Tibial nerve (tissue), 4 donors: ENCODE measurements at regions not wholly inside any gene's neighbourhood (a gene's known extent, or its start where the extent isn't known, plus 50 kb on each side); places are given as distances from the start of the nearest gene placed in this dataset.

Experiments used
- EP300 ChIP-seq, 2 donors: sonication (generic); formaldehyde crosslinking; IDR thresholded peaks; one replicate each; pipeline ENCODE4 v1.6.1; 2017; ENCODE audit warnings: antibody characterized with exemption in 2 of 2, mild to moderate bottlenecking in 1 of 2
- POLR2A ChIP-seq, 2 donors: fragments of 450-650 bp; IDR thresholded peaks; one replicate each; pipeline ENCODE4 v1.6.1; 2017; ENCODE audit warnings: antibody characterized with exemption in 2 of 2, mild to moderate bottlenecking in 2 of 2, moderate library complexity in 2 of 2
- TF ChIP-seq, protein P1 (sequence below), 5 experiments: fragments of 200-600 bp in 3 of 5; fragments of 450-650 bp in 2 of 5; sonication (generic) in 3 of 5; IDR thresholded peaks; one replicate each; pipeline ENCODE4 v1.5.1; 2016 to 2019; ENCODE audit warnings: antibody characterized with exemption in 5 of 5, mild to moderate bottlenecking in 3 of 5, moderate library complexity in 2 of 5

DNA sequence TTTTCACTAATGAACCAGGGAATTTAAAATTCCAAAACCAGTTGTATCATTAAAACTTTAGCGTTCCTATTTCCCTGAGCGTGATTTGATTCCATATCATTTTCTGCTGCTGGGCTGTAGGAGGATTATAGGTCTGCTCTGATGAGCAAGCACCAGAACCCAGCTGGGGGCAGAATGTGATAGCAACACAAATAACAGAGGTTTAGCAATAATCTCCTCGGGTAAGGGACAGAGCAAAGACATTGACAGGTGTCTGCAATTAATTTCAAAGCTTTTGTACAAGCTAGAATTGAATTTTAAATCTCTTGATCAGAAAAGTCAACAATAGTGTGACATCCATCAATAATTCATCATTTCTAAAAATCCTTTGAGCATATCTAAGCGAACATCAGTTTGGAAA is 163.4 kb upstream of the RAP2B start:
- TF ChIP-seq, protein P1, sequence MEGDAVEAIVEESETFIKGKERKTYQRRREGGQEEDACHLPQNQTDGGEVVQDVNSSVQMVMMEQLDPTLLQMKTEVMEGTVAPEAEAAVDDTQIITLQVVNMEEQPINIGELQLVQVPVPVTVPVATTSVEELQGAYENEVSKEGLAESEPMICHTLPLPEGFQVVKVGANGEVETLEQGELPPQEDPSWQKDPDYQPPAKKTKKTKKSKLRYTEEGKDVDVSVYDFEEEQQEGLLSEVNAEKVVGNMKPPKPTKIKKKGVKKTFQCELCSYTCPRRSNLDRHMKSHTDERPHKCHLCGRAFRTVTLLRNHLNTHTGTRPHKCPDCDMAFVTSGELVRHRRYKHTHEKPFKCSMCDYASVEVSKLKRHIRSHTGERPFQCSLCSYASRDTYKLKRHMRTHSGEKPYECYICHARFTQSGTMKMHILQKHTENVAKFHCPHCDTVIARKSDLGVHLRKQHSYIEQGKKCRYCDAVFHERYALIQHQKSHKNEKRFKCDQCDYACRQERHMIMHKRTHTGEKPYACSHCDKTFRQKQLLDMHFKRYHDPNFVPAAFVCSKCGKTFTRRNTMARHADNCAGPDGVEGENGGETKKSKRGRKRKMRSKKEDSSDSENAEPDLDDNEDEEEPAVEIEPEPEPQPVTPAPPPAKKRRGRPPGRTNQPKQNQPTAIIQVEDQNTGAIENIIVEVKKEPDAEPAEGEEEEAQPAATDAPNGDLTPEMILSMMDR (IDR thresholded peaks at IDR 0.05) = no peak
- no peak for TF ChIP-seq POLR2A (IDR thresholded peaks at IDR 0.05)
- no peak for TF ChIP-seq EP300 (IDR thresholded peaks at IDR 0.05)
